ENCODE measurements at regions not wholly inside any gene's neighbourhood (a gene's known extent, or its start where the extent isn't known, plus 50 kb on each side); places are given as distances from the start of the nearest gene placed in this dataset.

DNA sequence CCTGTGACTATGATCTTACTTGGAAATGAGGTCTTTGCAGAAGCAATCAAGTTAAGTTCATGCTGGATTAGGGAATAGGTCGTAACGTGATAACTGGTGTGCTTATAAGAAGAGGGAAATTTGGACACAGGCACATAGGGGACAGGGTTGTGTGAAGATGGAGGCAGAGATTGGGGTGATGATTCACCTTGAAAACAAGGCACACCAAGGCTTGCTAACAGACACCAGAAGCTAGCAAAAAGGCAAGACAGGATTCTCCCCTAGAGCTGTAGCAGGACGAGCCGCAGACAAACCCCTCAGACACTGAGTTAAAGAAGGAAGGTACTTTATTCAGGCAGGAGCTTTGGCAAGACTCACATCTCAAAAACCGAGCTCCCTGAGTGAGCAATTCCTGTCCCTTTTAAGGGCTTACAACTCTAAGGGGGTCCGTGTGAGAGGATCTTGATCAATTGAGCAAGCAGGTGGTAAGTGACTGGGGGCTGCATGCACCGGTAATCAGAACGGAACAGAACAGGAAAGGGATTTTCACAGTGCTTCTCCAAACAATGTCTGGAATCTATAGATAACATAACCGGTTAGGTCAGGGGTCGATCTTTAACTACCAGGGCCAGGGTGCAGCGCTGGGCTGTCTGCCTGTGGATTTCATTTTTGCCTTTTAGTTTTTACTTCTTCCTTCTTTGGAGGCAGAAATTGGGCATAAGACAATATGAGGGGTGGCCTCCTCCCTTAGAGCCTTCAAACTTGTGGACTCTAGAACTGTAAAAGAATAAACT is 57.5 kb upstream of the S1PR3 start:
- Histone ChIP-seq H3K36me3 (no peaks in the 10 kb centered on the region), H3K27me3 (no peaks in the 10 kb centered on the region), H3K27ac (no peak overlapping the region), H3K4me1 (no peaks in the 10 kb centered on the region), H3K9me3 (no peaks in the 10 kb centered on the region), H3K4me3 (no peak overlapping the region)
- TF ChIP-seq, protein P1, sequence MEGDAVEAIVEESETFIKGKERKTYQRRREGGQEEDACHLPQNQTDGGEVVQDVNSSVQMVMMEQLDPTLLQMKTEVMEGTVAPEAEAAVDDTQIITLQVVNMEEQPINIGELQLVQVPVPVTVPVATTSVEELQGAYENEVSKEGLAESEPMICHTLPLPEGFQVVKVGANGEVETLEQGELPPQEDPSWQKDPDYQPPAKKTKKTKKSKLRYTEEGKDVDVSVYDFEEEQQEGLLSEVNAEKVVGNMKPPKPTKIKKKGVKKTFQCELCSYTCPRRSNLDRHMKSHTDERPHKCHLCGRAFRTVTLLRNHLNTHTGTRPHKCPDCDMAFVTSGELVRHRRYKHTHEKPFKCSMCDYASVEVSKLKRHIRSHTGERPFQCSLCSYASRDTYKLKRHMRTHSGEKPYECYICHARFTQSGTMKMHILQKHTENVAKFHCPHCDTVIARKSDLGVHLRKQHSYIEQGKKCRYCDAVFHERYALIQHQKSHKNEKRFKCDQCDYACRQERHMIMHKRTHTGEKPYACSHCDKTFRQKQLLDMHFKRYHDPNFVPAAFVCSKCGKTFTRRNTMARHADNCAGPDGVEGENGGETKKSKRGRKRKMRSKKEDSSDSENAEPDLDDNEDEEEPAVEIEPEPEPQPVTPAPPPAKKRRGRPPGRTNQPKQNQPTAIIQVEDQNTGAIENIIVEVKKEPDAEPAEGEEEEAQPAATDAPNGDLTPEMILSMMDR (IDR thresholded peaks at IDR 0.05): no peak
- DNase-seq (ENCODE audit: low spot score in 2 of 2): no peak
- intact Hi-C loops (cut with DNase I): no loop called here

DNA sequence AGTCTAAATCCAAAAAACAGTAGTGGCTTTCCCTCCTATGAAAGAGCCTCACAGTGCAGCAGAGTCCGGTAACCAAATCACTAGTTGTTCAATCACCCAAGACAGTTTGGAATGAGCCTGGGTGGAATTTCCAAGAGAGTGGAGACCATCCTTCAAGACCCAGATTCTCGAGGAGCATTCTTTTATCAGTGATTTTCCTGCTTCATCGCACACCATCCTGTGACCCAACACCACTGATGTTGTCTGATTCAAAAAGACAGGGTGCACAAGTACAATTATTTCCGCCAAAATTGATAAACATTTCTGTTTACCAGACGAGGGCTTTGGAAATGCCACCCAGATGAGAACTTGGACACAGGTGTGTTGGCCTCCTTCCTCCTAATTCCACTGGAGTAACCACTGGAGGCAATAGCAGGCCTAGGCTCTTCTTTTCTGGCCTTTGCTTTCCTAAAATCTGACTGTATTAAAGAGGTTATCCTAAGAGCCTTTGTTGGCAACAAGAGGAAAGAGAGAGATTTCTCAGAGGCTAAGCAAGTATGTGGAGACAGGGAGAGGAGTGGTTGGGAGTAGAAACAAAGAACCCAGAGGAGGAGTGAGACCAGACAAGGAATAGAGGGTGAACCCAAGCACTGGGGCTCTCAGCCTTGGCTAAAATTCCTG is 56.3 kb upstream of the S1PR3 start:
- Histone ChIP-seq H3K27me3 (no peaks in the 10 kb centered on the region), H3K4me3 (no peak overlapping the region), H3K9me3 (no peaks in the 10 kb centered on the region), H3K4me1 (no peaks in the 10 kb centered on the region), H3K36me3 (no peaks in the 10 kb centered on the region), H3K27ac (no peak overlapping the region)
- TF ChIP-seq, protein P1 (IDR thresholded peaks at IDR 0.05): no peak
- intact Hi-C loops (cut with DNase I): no loop called here
- no peak for DNase-seq (ENCODE audit: low spot score in 2 of 2)

DNA sequence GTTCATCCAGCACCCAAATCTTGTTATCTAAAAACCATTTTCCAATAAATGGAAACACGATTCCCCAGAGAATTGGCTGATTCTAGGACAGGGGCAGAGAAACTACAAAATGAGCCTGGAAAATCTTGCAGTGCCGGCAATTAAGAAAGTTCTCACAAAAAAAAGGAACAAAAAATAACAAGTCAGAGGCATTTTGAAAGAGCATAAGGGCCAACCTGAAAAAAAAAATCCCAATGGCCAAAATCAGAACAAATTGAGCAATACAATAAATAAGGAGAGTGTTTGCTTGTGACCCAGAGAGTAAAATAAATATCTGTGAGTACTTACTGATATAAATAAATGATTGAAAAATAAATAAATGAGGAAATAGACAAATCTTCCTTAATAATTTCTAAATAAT is 55.1 kb upstream of the S1PR3 start:
- DNase-seq (ENCODE audit: low spot score in 2 of 2): no peak
- no peaks in the 10 kb centered on the region for H3K9me3 ChIP-seq
- H3K36me3 ChIP-seq: no peaks in the 10 kb centered on the region
- H3K27ac ChIP-seq: no peak overlapping the region
- intact Hi-C loops (cut with DNase I): no loop called here
- no peak overlapping the region for H3K4me3 ChIP-seq
- TF ChIP-seq, protein P1 (IDR thresholded peaks at IDR 0.05): no peak
- no peaks in the 10 kb centered on the region for H3K27me3 ChIP-seq
- no peaks in the 10 kb centered on the region for H3K4me1 ChIP-seq

DNA sequence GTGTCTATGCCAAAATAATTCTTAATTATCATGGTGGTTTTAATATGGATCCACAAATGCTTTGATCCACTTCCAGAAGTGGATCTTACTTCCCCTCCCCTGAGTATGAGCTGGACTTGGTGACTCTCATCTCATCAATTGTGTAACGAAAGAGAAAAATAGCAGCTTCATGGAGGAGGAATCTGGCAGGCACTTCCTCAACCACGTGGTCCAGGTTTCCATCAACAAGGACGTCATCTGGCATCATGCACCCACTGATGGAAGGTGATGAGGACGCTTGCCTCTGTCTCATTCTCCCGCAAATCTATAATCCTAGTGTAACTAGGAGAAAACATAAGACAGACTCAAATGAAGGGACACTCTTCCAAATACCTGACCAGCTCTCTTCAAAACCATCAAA is 54.6 kb upstream of the S1PR3 start:
- no peak overlapping the region for H3K27ac ChIP-seq
- intact Hi-C loops (cut with DNase I): no loop called here

DNA sequence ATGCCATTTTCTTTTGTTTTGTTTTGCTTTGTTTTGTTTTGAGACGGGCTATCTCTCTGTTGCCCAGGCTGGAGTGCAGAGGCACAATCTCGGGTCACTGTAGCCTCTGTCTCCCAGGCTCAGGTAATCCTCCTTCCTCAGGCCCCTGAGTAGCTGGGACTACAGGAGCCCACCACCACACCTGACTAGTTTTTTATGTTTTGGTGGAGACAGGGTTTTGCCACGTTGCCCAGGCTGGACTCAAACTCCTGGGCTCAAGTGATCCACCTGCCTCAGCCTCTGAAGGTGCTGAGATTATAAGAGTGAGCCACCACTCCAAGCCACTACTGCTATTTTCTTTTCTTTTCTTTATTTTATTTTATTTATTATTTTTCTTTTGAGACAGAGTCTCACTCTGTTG is 54.0 kb upstream of the S1PR3 start:
- H3K9me3 ChIP-seq: no peaks in the 10 kb centered on the region
- no peaks in the 10 kb centered on the region for H3K27me3 ChIP-seq
- TF ChIP-seq, protein P1 (IDR thresholded peaks at IDR 0.05): no peak
- H3K4me1 ChIP-seq: no peaks in the 10 kb centered on the region
- no peak for DNase-seq (ENCODE audit: low spot score in 2 of 2)
- no peaks in the 10 kb centered on the region for H3K36me3 ChIP-seq
- no peak overlapping the region for H3K4me3 ChIP-seq
- H3K27ac ChIP-seq: no peak overlapping the region
- intact Hi-C loops (cut with DNase I): no loop called here

More for the DNA sequence above, 54.6 kb upstream of the S1PR3 start:
- DNase-seq (ENCODE audit: low spot score in 2 of 2): no peak
- H3K4me1 ChIP-seq: no peaks in the 10 kb centered on the region
- no peaks in the 10 kb centered on the region for H3K27me3 ChIP-seq
- H3K9me3 ChIP-seq: no peaks in the 10 kb centered on the region
- no peak overlapping the region for H3K4me3 ChIP-seq
- H3K36me3 ChIP-seq: no peaks in the 10 kb centered on the region
- TF ChIP-seq, protein P1 (IDR thresholded peaks at IDR 0.05): no peak
